Smooth muscle cell (in vitro differentiated cells): ENCODE measurements at regions not wholly inside any gene's neighbourhood (a gene's known extent, or its start where the extent isn't known, plus 50 kb on each side); places are given as distances from the start of the nearest gene placed in this dataset.

Experiments used
- DNase-seq: peaks from one replicate; lab custom pipeline; 2025; ENCODE audit not compliant: unreplicated experiment; lab: John Stamatoyannopoulos, UW
- H2AFZ ChIP-seq: fragments of 200-600 bp; sonication (generic); 2 replicates; pipeline ENCODE4 v1.6.0; 2016; ENCODE audit warnings: antibody characterized with exemption, low read depth, mild to moderate bottlenecking
- H3F3A ChIP-seq: fragments of 200-600 bp; sonication (generic); 2 replicates; pipeline ENCODE4 v1.6.0; 2017; ENCODE audit warnings: antibody characterized with exemption, low read depth
- H3K27ac ChIP-seq: fragments of 200-600 bp; sonication (generic); 2 replicates; pipeline ENCODE4 v1.5.1; 2016; ENCODE audit warnings: low read depth, mild to moderate bottlenecking
- H3K27me3 ChIP-seq: fragments of 200-600 bp; sonication (generic); 2 replicates; pipeline ENCODE4 v1.6.1; 2016; ENCODE audit warnings: low read depth, mild to moderate bottlenecking
- H3K36me3 ChIP-seq: fragments of 200-600 bp; sonication (generic); 2 replicates; pipeline ENCODE4 v1.5.1; 2016; ENCODE audit warnings: low read depth
- H3K4me1 ChIP-seq: fragments of 200-600 bp; sonication (generic); 2 replicates; pipeline ENCODE4 v1.5.1; 2016; ENCODE audit warnings: low read depth
- H3K4me2 ChIP-seq: fragments of 200-600 bp; sonication (generic); 2 replicates; pipeline ENCODE4 v1.6.0; 2016; ENCODE audit warnings: mild to moderate bottlenecking
- H3K4me3 ChIP-seq: fragments of 200-600 bp; sonication (generic); 2 replicates; pipeline ENCODE4 v1.5.1; 2016; ENCODE audit warnings: mild to moderate bottlenecking
- H3K79me2 ChIP-seq: fragments of 200-600 bp; sonication (generic); 2 replicates; pipeline ENCODE4 v1.6.0; 2016; ENCODE audit warnings: low read depth, mild to moderate bottlenecking
- H3K9ac ChIP-seq: fragments of 200-600 bp; sonication (generic); 2 replicates; pipeline ENCODE4 v1.6.0; 2016; ENCODE audit warnings: low read depth
- H3K9me3 ChIP-seq: fragments of 200-600 bp; sonication (generic); replicated peaks from 2 replicates; pipeline ENCODE4 v1.5.1; 2016; ENCODE audit warnings: low read depth
- H4K20me1 ChIP-seq: fragments of 200-600 bp; sonication (generic); 2 replicates; pipeline ENCODE4 v1.6.0; 2016; ENCODE audit warnings: low read depth
- CTCF ChIP-seq: fragments of 200-600 bp; sonication (generic); IDR thresholded peaks from 2 replicates; pipeline ENCODE4 v1.5.1; 2017; ENCODE audit warnings: borderline replicate concordance, mild to moderate bottlenecking, antibody characterized with exemption; ENCODE audit not compliant: insufficient read depth, poor library complexity, severe bottlenecking
- WGBS: methylation state at CpG from one replicate; pipeline ENCODE4 v1.1.7; 2016; ENCODE audit warnings: low lambda C conversion rate; 5-methylcytosine and 5-hydroxymethylcytosine counted together

- WGBS: 97% methylated on average over 1 of the region's 1 CpG
- Histone ChIP-seq H3K36me3 (no peaks in the 10 kb centered on the region), H3K9ac (no peak overlapping the region), H3K27ac (no peak overlapping the region), H3F3A (no peaks in the 10 kb centered on the region), H3K79me2 (no peaks in the 10 kb centered on the region), H4K20me1 (no peaks in the 10 kb centered on the region), H2AFZ (no peak overlapping the region), H3K4me1 (no peaks in the 10 kb centered on the region), H3K9me3 (no peaks in the 10 kb centered on the region), H3K27me3 (no peaks in the 10 kb centered on the region), H3K4me3 (no peak overlapping the region), H3K4me2 (no peak overlapping the region)
- TF ChIP-seq CTCF: no peak
- no peak for DNase-seq
These were observed 780.6 kb upstream of the ZWINT start for GRCh38 chr10:57141708-57142107.

- 86% methylated on average over 1 of the region's 1 CpG for WGBS
- Histone ChIP-seq H3F3A (no peaks in the 10 kb centered on the region), H3K4me2 (no peak overlapping the region), H3K9ac (no peak overlapping the region), H3K79me2 (no peaks in the 10 kb centered on the region), H3K27ac (no peak overlapping the region), H3K4me1 (no peaks in the 10 kb centered on the region), H3K27me3 (no peaks in the 10 kb centered on the region), H3K36me3 (no peaks in the 10 kb centered on the region), H2AFZ (no peak overlapping the region), H3K9me3 (no peaks in the 10 kb centered on the region), H4K20me1 (no peaks in the 10 kb centered on the region), H3K4me3 (no peak overlapping the region)
- TF ChIP-seq CTCF: no peak
- DNase-seq: no peak
These were observed 758.6 kb upstream of the ZWINT start for GRCh38 chr10:57119684-57120083.

GRCh38 chr10:57113545-57113944, 752.5 kb upstream of the ZWINT start:
- no peaks in the 10 kb centered on the region for H3K27me3 ChIP-seq
- no peak for TF ChIP-seq CTCF
- H3K9ac ChIP-seq: no peak overlapping the region
- DNase-seq: no peak
- no peaks in the 10 kb centered on the region for H3K79me2 ChIP-seq
- no peak overlapping the region for H3K4me3 ChIP-seq
- H3K27ac ChIP-seq: no peak overlapping the region
- no peaks in the 10 kb centered on the region for H3K36me3 ChIP-seq
- no peak overlapping the region for H2AFZ ChIP-seq
- no peak overlapping the region for H3K4me2 ChIP-seq
- 88% methylated on average over 2 of the region's 2 CpGs for WGBS
- H3F3A ChIP-seq: no peaks in the 10 kb centered on the region
- no peaks in the 10 kb centered on the region for H4K20me1 ChIP-seq
- no peaks in the 10 kb centered on the region for H3K9me3 ChIP-seq
- H3K4me1 ChIP-seq: no peaks in the 10 kb centered on the region

GRCh38 chr10:57102236-57102635, 741.2 kb upstream of the ZWINT start:
- Histone ChIP-seq H3F3A (no peaks in the 10 kb centered on the region), H3K36me3 (no peaks in the 10 kb centered on the region), H3K4me1 (no peaks in the 10 kb centered on the region), H3K9ac (no peak overlapping the region), H2AFZ (no peak overlapping the region), H3K27ac (no peak overlapping the region), H3K4me2 (no peak overlapping the region), H3K27me3 (no peaks in the 10 kb centered on the region), H3K9me3 (no peaks in the 10 kb centered on the region), H4K20me1 (no peaks in the 10 kb centered on the region), H3K4me3 (no peak overlapping the region), H3K79me2 (no peaks in the 10 kb centered on the region)
- DNase-seq: no peak
- WGBS: 15% methylated on average over 1 of the region's 1 CpG
- TF ChIP-seq CTCF: no peak
